COLO829 (cell line): ENCODE measurements at regions not wholly inside any gene's neighbourhood (a gene's known extent, or its start where the extent isn't known, plus 50 kb on each side); places are given as distances from the start of the nearest gene placed in this dataset.

ENCODE experiments used
- DNase-seq: peaks from one replicate; pipeline ENCODE4 v3.0.0; 2012; ENCODE audit warnings: low spot score

DNA sequence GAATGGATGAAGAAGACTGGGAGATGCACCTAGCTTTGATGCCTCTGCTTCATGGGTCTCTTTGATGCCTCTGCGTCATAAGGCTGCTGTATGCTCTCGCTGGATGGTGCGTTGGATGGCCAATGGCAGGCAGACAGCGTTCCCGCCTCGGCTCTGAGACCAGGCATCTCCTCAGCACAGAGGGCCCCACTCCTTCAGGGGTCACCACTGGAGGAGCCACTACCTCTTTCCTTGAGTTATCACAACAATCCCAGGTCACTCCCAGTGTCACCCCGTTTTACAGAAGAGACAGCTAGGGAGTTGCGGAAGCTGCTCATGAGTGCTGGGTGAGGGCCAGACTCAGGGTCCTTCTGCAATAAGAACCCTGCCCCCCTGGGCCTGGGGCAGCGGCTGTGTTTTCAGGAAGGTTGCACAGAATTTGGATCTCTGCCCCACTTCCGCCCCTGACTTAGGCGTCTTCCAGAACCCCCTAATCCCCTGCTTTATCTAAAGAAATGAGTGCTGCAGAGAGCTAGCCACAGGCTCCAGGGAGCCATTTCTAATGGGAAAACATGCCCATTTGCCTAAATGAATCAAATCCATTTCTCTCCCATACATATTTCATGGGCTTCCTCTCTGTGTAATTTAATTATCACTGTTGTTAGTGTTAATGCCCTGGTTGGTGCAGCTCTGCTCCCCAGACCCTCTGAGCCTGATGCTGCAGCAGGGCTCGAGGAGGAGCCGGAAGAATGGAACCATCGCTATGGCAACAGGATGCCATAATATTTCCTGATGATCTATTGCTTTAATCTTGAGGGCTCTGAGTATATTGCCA lies 131.8 kb upstream of the HS6ST1 start:
- no peak for DNase-seq

GRCh38 chr2:128451084-128452023 lies 132.7 kb upstream of the HS6ST1 start:
- DNase-seq = no peak

DNA sequence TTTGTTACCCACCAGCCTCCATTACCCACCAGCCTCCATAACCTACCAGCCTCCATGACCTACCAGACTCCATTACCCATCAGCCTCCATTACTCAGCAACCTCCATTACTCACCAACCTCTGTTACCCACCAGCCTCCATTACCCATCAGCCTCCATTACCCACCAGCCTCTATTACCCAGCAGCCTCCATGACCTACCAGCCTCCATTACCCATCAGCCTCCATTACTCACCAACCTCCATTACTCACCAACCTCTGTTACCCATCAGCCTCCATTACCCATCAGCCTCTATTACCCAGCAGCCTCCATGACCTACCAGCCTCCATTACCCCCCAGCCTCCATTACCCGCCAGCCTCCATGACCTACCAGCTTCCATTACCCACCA lies 133.3 kb upstream of the HS6ST1 start:
- no peak for DNase-seq

DNA sequence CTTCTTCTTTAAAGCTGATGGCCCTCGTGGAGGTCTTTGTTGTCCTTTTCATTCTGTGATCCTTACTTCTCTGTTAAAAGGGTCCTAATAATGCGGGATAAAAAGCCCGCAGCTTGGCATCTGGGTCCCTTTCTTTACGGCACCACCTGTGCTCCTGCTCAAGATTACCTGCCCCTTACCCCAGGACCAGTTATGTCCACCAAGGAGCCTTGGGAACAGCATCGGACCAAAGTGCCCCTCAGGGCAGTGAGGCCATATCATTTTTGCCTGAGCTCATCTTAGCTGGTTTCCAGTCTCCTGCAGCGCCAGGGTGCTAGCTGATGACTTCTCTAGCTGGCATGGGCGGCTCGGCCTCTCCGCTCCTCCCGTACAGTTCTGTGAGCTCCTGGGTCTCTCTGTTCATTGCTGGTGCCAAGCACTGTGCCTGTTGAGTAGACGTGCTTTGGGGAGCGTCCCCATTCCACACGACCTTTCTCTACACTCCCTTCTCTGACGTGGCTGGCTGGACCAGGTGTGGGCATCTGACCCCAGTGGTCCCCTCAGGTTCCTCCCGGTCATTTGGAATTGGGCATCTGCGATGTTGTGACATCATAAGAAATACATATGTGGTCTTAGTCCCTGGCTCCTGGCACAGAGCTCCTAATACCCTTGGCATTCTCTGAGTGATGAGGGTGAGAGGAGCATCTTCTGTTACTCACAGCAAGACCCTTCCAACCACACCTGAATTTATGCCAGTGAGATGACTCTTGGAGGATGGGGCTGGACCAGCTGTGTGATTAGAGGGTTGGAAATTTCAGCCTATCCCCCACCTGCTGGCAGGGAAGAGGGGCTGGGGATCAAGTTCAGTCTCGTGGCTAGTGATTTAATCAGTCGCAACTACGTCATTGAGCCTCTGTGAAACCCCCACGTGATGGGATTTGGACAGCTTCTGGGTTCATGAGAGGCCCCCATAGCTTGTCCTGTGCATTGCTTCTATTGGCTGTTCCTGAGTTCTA lies 134.2 kb upstream of the HS6ST1 start:
- no peak for DNase-seq

GRCh38 chr2:128454980-128455720 lies 136.5 kb upstream of the HS6ST1 start:
- no peak for DNase-seq

GRCh38 chr2:128455721-128456050 lies 137.0 kb upstream of the HS6ST1 start:
- DNase-seq = no peak

DNA sequence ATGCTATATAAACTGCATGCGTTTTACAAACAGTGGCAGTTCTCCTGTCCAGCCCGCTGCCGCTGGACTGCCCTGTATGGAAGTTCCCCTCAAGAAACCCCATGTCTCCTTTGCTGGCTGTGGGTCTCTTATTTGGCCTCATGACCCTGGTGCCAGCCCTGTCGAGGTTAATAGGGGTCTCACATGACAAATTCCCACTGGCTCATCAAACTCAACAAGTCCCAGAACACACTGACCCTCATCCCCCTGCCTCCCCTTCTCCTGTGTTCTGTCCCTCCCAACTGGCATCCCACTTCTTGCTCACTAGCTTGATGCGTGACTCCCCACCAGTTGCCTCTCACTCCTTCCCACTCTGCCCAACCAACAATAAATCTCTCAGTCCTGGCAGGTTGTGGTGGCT lies 137.6 kb upstream of the HS6ST1 start:
- no peak for DNase-seq

- no peak for DNase-seq
Measured at GRCh38 chr2:128457006-128457604, 138.4 kb upstream of the HS6ST1 start.

GRCh38 chr2:128457716-128458115 lies 139.0 kb upstream of the HS6ST1 start:
- no peak for DNase-seq

- no peak for DNase-seq
Measured at GRCh38 chr2:128458505-128458904, 139.8 kb upstream of the HS6ST1 start.

- no peak for DNase-seq
Measured at GRCh38 chr2:128464456-128464855, 145.8 kb upstream of the HS6ST1 start.

- DNase-seq = no peak
Measured at GRCh38 chr2:128465246-128466170, 146.8 kb upstream of the HS6ST1 start.

DNA sequence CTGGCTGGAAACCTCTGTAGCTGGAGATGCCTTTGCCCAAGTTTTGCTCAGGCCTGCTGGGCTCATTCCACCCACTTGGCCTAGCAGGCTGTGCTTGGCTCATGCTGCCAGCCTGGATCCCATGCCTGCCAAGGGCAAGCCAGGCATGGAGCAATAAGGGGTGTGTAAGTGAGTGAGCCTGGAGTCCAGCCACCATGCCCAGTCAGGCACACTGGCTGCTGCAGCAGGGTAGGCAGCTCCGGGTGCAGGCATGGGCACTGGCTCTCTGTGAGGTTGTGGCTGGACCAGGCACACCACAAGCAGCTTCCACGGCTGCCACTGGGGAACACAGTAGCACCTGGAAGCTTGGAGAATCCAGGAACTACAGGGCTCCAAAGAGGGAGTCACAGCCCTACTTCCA lies 147.7 kb upstream of the HS6ST1 start:
- no peak for DNase-seq

DNA sequence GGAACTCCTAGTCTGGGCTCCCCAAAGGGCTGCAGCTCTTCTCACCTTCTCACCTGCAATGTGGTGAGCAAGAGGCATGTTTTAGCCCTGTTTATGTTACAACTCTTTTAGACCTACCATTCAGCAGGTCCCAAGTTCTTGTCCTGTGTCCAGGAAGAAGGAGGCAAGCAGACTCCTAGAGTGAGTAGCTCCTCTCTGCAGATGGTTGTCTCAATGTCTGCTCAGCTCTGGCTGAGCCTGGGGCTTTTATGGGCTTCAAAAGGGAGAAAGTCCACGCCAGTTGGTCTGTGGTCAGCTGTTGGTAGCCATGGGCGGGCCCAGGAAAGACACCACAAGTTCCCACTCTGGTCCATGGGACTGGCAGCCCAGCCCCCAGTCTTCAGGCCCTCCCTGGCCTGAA lies 148.1 kb upstream of the HS6ST1 start:
- no peak for DNase-seq

GRCh38 chr2:128467321-128467969 lies 148.8 kb upstream of the HS6ST1 start:
- DNase-seq = no peak

DNA sequence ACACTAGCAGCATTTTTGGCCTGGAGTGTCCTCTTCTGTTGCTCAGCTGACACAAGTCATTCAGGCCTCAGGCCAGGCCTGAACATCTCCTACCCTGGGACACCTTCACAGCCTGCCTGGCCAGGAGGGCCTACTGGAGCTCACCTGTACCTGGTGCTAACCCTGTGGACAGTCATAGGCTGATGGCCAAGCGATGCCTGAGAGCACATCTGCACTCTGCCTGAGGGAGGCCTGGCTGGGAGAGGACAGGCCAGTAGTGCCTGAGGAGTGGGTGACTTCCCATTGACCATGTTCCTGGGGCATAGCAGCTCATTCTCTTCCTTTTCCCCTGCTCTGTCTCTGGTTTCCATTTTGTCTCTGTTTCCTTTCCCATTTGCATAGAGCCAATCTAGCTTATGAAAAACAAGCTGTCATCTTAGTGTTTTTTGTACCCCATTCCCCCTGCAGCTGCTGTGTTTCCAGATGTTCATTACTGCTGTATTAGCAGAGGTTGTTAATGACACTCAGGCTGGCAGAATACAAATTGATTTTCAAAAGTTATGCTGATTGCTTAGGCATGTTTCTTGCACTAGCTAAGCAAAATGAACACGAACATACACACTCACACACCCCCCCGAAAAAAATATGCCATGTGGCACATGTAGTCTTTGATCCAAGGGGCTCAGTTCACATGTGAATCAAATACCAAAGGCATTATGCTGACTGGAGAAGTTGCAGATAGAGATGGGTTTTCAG lies 149.7 kb upstream of the HS6ST1 start:
- DNase-seq = no peak

DNA sequence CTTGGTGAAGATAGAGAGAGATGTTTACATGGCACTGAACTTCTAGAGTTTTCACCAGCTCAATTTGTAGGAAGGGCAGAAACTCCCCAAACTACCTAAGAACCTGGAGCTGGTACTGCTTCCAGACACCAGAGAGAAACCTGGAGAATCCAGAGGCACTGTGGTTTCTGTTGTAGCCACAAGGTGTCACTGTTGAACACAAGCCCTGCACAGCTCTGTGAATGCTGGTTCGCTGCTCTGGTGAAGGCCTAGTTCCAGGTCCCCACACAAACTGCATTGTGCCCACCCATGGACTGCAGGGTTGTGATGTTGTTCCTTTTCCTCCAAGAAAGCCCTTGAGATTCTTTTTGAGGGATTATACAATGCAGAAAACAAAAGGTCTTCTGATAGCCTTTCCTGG lies 150.5 kb upstream of the HS6ST1 start:
- DNase-seq = no peak

DNA sequence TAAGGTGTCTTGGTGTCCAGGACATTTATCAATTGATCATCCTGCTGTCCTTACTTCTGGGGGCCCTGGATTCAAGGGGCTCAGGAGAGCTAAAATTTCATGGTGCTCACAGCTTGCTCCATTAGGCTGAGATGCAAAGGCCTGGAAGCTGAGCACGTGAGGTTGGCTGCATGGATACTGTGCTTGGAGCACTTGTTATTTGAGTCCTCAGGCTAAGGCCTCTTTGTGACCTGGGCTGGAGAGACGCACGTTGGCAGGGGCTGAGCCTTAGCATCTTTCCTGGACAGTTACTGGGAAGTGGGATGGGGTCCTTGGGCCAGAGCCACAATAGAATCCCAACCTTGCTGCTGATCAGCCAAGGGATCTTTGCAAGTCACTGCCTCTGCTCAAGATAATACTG lies 151.2 kb upstream of the HS6ST1 start:
- DNase-seq = no peak

- DNase-seq = no peak
Measured at GRCh38 chr2:128472789-128473174, 154.1 kb upstream of the HS6ST1 start.
